GM20000 (cell line): ENCODE measurements at regions not wholly inside any gene's neighbourhood (a gene's known extent, or its start where the extent isn't known, plus 50 kb on each side); places are given as distances from the start of the nearest gene placed in this dataset.

Source experiments
- DNase-seq: peaks from one replicate; pipeline ENCODE4 v3.0.0; 2012; ENCODE audit warnings: low spot score
- CTCF ChIP-seq: IDR thresholded peaks from 2 replicates; pipeline ENCODE4 v1.5.1; 2012; ENCODE audit warnings: mild to moderate bottlenecking, control low read depth; ENCODE audit errors: extremely low read depth, missing control alignments

DNA sequence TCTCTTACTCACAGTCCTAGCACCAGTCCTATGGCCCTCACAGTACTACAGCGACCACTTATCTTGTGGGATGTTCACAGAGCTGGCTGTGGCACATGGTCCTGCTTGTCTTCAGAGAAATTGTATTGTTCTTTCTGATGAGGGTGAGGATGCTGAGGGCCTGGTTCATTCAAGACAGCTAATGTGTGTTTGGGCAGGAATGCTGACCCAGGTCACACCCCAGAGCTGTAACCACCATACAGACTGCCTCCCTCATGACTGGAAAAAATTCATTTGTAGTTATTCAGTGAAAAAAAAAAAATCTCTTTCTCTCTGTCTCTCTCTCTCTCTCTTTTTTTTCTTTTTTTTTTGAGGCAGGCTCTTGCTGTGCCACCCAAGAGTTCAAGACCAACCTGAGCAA lies 83.5 kb downstream of the KLF6 start:
- DNase-seq: no peak
- no peak for TF ChIP-seq CTCF

GRCh38 chr10:3700531-3701076 lies 84.4 kb downstream of the KLF6 start:
- DNase-seq: no peak
- TF ChIP-seq CTCF: no peak

DNA sequence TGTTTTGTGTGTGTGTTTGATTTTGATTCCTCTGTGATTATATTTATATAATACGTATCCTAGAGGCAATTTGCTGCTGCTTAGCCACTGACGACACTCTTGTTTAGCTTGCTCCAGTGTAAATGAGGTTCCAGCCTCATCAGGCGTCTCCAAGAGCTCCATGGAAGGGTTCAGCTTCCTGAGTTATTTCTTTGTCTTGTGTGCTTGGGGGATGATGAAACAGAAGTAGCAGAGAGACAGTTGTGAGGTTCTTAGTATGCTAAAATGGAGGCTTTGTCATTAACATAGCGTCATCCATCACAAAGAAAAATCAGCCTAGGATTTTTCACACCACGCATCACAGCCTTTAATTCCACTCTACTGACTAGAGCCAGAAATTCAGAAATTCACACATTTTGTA lies 85.1 kb downstream of the KLF6 start:
- TF ChIP-seq CTCF: no peak
- no peak for DNase-seq

GRCh38 chr10:3698312-3698711 lies 86.7 kb downstream of the KLF6 start:
- DNase-seq: no peak
- TF ChIP-seq CTCF: no peak

DNA sequence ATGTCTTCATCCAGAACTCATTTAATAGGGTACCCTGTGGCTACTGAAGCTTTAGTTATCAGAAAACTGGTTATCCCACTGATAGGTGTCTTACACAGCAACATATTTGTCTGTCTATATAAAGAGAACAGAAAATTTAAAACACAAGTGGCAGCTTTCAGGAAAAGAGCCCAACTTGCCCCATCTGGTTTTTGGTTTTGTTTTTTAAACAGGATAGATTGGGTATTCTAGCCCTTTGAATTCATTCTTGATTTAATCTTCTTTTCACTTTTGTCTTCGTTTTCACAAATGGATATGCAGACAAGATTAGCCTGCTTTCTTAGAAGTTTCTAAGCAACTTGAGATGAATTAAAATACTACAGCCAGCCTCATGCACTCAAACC lies 91.3 kb downstream of the KLF6 start:
- no peak for DNase-seq
- no peak for TF ChIP-seq CTCF

DNA sequence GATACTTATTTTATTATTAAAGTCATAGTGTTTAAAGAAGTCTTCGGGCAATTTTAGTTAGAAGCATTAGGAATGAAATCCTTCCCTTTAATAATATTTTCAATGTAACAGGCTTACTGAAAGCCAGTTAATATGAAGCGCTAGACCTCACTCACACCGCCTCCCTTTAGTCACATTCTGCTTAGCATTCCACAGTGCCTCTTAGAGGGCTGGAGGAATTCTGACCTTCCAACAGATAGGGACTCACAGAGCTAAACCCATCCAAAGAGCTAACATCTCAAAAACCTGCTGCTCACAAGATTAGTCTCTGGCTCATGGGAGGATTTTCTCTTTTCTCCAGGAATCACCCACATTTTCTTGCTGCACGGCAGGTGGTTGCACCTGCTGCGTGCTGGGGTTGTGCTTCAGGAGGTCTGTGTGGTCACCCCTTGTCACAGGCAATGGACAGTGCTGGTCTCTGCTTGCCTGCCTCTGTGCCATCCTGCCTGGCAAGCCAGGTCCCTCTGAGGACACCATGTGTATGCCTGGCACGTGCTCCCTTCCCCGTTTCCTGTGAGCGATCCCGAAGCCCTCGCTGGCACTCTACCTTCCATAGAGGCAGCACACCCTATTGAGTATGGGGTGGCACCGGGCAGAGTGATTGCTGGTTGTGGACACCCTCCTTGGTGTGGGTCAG lies 91.8 kb downstream of the KLF6 start:
- DNase-seq: no peak

More for the DNA sequence above, 91.8 kb downstream of the KLF6 start:
- TF ChIP-seq CTCF: no peak
